ENCODE measurements at regions not wholly inside any gene's neighbourhood (a gene's known extent, or its start where the extent isn't known, plus 50 kb on each side); places are given as distances from the start of the nearest gene placed in this dataset.

GRCh38 chr2:148582679-148583511, 61.7 kb upstream of the EPC2 start:
- TF ChIP-seq CTCF (IDR thresholded peaks at IDR 0.05; ENCODE audit: extremely low read depth in 1 of 2, insufficient read depth in 1 of 2, low read depth in 1 of 2, low read length in 2 of 2), result no peak
- TF ChIP-seq POLR2A (IDR thresholded peaks at IDR 0.05; ENCODE audit: low read depth, low read length), result no peak
- no peak for TF ChIP-seq EZH2 (IDR thresholded peaks at IDR 0.05; ENCODE audit: borderline replicate concordance, low read depth, low read length, severe bottlenecking)
